HS-27A (cell line): ENCODE measurements at regions not wholly inside any gene's neighbourhood (a gene's known extent, or its start where the extent isn't known, plus 50 kb on each side); places are given as distances from the start of the nearest gene placed in this dataset.
"Not testable (repeated sequence)": the region's sequence is repeated elsewhere in the genome, so short reads cannot be mapped to it uniquely, and the experiment has no call there.

Source experiments
- DNase-seq: peaks from one replicate; pipeline ENCODE4 v3.0.0-alpha.2; 2012; ENCODE audit warnings: low read depth, missing footprints

DNA sequence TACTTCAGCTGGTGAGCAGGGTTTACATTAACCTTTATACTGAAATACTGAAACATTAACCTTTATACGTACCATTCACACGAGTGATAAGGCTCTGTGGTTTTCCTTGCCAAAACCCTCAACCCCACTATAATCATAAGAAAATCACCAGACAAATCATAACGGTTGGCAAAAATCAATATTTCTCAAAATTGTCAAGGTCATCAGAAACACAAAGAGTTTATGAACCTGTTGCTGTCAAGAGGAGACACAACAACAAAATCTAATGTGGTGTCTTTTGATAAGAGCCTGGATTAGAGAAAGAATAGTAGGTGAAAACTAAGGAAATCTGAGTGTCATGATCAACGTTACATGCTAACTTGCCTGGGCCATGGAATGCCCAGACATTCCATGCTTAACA lies 396.9 kb upstream of the TMEFF2 start:
- no peak for DNase-seq

DNA sequence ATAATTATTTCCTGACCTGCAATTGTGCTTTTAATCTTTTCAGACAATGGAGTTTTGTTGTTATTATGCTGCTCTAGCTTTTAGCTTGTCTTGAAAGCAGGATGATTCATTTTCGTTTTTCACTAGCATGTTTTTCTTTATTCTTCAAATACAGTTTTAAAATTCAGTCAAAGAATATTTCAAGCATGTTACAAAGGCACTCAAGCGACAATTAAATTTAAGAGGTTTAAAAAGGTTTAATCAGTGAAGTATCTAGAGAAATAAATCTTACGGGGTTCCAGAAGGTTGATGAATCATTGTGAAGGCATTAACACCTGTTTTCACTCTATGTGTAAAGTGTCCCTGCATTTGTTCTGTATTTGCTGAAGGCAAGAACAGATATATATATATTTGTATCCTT lies 390.7 kb upstream of the TMEFF2 start:
- no peak for DNase-seq

DNA sequence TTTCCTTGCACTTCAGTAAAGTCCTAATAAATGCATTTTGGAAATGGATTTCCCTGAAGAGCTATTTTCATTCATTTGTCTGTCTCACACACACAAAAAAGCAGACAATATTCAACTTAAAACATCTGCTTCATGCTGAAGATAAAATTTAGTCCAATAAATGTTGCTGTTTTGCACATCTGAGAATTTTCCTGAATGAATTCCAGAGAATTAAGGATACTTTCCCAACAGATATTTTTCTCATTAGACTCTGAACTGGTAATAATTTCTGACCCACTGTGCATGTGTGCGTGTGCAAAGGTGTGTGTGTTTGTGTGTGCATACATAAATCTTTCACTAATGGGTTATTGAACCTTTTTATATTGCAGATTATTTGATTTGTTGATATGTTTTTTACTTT lies 390.2 kb upstream of the TMEFF2 start:
- no peak for DNase-seq

DNA sequence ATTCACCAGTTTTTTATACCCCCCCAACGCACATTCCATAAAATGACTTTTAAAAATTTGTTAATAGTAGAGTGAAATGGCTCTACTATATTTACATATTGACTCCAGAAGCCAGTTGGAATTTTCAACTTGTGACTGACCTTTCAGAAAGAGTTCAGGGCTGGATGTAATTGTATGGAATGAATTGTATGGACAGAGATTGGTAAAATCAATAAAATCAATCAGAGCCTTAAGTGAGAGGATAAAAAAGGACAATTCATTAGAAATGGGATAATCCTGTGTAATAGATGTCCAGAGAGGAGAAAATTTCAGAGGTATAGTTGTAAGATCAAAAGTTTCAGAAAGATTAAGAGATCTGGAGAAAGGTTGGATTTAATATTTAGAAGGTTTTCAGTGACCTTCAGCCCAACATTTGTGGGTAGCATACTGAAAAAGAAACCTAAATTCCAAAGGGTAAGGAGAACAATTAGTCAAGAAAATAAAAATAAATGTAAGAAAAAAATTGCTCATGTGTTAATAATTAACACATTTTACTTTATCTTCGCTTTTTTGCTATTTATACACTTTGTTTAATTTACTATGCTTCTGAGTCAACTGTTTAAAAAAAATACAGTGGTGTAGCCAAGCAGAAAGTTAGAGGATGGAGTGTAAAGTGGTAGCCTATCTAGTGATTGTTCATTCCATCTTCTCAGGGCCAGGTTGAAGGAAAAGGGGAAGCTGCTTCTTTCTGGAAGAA lies 385.4 kb upstream of the TMEFF2 start:
- DNase-seq, result no peak

DNA sequence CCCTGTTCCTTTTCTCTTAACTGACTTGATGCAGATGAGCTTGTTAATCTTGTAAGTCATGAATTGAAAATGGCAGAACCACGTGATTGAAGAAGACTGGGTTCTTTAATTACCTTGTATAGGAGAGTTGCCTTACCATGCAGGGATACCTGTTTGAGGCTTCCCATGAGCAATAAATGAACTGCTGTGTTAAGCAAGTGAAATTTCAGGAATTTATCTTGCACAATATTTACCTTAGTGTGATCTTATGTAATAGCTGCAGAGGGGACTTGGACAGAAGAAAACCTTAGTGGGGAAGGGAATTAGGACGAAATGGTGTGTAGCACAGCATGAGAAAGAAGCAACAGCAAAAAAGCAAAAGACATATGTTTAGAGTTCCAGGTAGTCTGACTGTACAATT lies 384.0 kb upstream of the TMEFF2 start:
- DNase-seq, result no peak

DNA sequence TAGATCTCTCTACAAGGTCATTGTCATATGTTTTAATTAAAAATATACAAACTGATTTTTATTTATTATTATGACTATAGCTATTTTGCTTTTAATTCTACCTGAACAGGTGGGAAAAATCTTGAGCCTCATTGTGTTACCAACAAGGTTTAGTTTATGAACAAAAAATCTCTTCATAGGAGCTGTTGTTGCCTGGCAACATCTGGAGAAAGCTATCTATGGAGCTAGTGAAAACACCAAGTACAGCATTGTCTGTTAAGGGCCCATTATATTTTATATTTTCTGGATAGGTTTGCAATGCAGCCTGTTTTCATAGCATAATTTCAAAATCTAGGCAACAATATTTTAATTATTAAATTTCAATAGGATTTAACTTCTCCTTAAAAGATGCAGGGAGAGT lies 383.0 kb upstream of the TMEFF2 start:
- DNase-seq, result no peak

DNA sequence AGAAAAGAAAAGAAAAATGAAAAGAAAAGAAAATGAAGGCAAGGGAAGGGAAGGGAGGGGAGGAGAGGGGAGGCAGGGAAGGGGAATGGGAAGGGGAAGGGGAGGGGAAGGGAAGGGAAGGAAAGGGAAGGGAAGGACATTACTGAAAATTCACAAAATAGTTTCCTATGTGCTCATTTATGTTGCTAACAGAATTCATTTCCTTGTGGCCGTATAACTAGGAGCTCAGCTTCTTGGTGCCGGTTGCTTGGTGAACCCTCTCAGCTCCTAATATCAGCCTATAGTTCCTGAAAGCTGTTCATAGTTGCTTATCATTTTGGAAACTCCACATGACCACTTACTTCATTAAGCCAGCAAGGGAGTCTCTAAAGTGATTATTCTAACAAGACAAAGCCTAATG lies 379.8 kb upstream of the TMEFF2 start:
- no peak for DNase-seq

DNA sequence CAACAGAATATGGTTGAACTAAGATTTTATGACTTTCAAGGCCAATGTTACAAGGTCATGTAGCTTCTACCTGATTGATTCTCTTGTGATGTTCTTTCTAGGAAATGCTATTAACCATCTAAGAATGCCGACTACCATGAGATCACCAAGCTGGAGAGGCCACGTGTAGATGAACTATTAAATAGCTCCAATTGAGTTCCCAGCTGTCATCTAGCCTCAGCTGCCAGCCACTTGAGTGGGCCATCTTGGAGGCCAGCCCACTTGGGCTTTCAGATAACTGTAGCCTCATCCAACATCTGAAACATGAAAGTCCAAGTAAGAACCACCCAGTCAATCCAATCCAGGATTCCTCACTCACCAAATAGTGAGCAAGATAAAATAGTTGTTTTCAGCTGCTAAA lies 376.9 kb upstream of the TMEFF2 start:
- no peak for DNase-seq

DNA sequence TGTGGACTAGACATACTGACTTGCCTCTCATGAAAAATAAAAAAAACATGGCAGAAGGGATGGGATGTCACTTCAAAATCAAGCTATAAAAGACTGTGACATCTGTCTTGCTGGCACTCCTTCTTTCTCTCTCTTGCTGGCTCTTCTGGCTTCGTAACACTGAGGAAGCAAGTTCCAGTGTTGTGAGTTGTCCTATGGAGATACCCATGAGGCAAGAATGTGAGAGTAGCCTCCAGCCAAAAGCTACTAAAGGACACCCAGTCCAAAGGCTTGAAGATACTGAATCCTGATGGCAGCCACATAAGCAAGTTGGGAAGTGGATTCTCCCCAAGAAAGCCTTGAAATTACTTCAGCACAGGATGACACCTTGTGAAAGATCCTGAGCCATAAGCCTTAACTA lies 376.1 kb upstream of the TMEFF2 start:
- no peak for DNase-seq

DNA sequence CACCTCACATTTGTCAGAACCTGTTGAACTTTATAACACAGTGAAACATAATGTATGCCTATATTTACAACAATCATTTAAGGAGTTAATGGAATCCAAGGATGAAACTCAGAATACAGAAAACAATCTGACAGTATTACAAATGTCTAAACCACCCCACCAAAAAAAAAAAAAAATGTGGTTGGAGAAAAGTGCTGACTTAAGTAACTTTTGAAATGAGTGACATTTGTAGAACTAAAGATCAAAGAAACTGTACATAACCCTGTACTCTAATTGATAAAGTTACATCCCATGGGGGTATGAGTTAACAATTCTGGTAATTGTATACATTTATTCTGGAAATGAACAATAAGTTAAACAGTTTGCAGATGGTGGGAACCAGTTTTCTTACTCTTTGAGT lies 372.1 kb upstream of the TMEFF2 start:
- DNase-seq, result no peak

DNA sequence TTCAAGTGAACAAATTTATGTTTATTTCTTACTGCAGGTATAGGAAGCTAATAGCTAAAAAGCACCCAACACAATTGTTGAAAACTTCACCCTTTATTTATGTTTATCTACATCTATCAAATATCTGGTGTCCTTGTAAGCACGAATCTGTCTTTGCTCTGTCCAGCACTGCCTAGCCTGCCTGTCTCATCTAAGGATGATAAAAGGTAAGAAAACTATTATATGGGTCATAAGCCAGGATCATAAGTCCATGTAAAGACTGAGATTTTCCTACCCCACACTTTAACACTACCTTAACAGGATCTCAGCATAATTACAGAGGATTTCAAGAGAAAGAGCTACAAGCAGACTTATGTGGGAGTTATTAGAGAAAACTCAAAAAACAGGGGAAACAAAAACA lies 365.6 kb upstream of the TMEFF2 start:
- DNase-seq, result no peak

DNA sequence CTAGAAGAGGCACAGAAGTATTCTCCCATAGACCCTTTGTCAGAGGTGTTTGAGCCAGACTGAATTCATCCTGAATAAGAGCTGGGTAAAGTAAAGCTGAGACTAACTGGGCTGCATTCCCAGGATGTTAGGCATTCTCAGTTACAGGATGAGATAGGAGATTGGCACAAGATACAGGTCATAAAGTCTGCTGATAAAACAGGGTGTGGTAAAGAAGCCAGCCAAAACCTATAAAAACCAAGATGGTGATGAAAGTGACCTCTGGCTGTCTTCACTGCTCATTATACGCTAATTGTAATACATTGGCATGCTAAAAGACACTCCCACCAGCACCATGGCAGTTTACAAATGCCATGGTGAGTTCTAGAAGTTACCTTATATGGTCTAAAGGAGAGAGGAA lies 364.9 kb upstream of the TMEFF2 start:
- no peak for DNase-seq

DNA sequence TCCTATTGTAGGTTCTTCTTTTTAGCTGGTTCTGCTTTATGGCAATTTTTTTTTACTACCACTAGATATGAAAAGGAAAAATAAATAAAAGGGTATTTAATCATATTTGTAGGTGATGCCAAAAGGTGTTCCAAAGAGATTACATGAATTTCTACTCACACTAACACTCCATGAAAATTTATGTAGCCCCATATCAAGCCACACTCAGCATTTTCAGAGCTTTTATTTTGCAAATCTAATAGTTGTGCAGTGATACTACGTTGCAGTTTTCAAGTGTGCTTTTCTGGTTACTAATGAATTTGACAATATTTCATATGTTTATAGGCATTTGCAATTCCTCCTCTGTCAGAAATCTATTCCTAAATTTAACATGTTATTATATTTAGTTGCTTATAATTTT lies 363.9 kb upstream of the TMEFF2 start:
- DNase-seq, result no peak

DNA sequence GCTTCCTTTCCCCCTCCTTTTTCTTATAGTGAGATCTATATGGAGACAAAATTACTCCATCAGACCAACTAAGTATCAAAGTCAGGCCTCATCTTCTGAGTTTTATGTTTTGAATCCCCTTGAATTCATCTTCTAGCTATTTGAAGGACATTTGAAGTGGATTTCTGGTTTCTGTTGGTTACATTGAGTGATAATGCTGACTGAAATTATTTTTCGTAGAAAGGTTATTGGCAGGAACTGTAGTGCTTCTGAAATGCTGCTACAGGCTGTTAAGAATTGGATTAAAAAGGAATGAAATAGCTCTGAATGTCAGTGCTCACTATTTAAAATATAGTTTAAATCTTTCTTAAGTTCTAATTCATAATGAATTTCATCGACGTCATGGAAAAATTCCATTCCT lies 361.0 kb upstream of the TMEFF2 start:
- DNase-seq, result no peak

DNA sequence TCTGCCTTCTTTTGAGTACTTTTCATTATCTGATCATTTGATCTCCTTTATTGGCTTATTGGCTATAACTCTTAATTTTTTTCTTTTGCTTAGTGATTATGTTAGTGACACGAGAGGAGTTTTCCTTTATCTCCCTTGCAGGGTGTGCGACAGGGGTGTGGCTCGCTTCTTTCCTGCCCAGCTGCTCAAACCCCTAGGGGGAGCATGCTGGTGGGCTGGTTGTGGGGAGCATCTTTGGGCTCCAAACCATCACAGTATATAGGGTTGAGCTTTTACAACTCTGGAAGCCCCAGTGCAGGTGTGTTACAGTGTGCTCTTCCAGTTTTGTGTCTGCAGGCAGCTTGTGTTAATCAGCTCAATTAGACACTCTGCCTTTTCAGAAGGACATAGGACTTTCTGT lies 357.0 kb upstream of the TMEFF2 start:
- DNase-seq, result no peak

DNA sequence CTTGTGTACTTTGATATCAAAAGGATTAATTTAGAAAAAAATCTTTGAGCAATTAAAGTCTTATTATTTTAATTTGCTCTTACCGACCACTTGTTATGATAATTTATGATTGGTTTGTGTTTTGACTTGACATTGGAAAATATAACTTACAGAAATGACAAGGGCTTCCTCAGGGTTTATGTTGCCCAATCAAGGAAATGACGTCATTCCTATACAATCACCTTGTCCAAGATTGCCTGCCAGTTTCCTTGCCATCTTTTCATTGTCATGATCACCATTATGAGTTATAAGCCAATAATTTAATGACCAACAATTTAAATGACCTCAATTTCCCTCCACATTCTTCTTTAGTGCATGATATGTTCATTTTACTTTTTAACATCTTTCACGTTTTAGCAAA lies 351.8 kb upstream of the TMEFF2 start:
- DNase-seq, result no peak

DNA sequence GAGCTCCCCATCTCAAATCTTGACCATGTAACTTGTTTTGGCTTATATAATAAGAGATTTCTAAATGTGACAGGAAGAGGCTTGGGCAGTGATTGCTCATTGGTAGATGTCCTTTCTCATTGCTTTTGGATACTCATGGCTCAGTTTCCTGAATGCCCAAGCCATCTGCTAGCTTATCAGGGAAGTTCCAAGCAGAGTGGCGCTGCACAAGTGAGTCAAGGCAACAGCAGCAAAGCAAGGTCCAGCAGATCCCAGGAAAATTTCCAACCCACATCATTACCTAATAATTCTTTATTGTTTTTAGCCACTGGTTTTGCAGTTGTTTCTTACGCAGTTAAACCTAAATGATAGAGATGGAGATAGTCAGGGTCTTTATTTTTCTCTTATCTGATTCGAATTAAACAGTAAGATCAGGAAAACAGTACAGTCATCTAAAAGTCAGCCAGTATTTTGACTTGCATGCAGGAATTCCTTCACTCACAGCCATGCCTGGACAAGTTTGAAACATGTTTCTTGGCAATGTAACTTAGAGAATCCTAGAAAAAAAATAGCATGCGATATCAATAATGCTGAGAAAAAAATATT lies 349.7 kb upstream of the TMEFF2 start:
- DNase-seq, result no peak

DNA sequence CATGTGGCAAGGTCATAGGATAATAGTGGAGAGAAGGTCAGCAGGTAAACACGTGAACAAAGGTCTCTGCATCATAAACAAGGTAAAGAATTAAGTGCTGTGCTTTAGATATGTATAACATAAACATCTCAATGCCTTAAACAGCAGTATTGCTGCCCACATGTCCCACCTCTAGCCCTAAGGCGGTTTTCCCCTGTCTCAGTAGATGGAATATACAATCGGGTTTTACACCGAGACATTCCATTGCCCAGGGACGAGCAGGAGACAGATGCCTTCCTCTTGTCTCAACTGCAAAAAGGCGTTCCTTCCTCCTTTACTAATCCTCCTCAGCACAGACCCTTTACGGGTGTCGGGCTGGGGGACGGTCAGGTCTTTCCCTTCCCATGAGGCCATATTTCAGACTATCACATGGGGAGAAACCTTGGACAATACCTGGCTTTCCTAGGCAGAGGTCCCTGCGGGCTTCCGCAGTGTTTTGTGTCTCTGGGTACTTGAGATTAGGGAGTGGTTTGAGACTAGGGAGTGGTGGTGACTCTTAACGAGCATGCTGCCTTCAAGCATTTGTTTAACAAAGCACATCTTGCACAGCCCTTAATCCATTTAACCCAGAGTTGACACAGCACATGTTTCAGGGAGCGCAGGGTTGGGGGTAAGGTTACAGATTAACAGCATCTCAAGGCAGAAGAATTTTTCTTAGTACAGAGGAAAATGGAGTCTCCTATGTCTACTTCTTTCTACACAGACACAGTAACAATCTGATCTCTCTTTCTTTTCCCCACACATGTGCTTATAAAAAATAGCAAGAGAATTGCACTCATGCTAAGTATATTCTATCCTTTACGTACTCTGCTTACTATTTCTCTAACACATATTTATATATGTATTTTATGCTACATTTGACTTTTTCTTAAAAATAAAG lies 347.7 kb upstream of the TMEFF2 start:
- not testable (repeated sequence) for DNase-seq

DNA sequence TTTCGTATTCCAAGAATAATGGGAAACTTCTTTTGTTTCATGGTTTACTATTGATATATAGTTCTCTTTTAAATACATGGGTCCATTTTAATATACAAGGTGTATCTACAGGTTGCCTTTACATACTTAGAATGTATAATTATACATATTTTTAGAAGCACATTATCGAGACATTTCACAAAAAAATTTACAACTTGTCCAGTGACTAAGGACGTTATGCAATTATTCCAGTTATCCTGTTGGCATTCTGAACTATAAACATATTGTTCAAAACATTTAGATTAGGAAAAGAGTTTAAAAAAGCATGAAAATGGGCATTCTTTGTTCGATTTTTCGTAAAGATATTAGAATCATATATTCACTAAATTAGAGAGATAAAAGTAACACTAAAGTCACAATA lies 344.6 kb upstream of the TMEFF2 start:
- no peak for DNase-seq

DNA sequence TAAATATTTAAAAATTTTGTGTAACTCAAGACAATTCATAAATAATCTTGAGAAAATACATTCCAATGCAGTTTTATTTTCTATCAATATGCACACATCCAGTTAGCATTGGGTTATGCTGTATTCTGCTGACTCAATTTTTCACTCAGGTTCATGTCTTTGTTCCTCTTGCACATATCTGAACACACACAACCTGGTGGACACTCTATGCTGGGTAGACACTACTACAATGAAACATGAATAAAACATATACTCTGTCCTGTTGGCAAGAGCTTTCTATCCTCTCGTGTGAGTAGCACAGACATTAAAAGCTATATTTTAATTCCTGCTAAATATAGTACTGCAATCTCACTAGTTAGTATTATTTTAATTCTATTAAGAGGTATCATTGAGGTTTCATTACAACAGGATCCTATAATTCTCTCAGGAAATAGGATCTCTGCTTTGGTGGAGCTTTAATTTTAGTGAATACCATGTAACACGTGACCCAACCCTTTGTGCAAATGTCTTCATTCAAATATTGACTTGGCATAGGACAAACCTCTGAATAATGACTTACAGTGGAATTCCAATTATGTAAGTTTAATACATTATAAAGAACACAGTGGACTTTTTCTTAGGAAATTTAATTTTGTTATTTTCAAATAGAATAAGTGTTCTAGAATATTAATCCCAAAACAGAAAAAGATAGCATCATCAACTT lies 342.3 kb upstream of the TMEFF2 start:
- no peak for DNase-seq

DNA sequence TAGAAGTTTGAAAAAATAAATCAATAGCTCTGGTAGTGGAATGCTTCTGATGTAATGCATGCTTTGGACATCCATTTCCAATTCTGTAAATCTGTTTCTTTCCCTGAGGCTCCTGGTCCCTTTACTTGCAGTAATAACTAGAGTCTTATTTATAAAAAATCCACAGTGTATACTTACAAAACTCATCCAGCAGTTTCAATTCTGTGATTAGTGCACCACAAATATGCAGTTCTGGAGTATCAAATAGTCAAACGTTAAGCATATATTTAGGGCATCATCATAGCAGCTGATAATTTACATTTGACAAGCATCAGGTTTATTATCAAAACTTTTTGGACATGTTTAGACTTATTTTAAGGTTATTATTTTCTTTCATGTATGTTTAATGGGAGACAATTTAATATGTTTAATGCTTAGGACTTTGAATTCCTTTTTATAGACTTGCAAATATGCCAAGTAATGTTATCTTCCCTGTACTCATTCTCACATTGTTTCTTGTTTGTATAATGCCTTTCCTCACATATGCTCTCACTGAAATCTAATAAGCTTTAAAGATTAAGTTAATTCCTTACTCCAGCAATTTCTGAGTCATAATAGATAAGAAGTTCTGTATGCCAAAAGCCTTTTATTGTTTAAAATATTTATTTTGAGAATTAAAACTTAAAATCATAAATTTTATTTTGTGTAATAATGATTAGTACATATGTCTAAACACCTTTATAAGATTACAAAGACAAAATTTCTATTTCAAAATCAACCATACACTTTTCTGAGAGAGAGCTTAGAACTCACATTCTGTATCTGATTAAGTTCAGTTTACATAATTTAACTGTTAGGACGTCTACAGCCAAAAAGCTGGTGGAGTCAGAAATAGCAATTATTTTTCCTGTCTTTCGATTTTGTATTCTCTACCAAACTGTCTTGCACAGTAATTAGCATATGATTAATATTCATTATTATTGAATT lies 341.5 kb upstream of the TMEFF2 start:
- DNase-seq, result no peak
